COLO829 (cell line): ENCODE measurements at regions not wholly inside any gene's neighbourhood (a gene's known extent, or its start where the extent isn't known, plus 50 kb on each side); places are given as distances from the start of the nearest gene placed in this dataset.

ENCODE experiments used
- DNase-seq: peaks from one replicate; pipeline ENCODE4 v3.0.0; 2012; ENCODE audit warnings: low spot score

- no peak for DNase-seq
Measured at GRCh38 chr5:154588091-154588774, 110.2 kb upstream of the HAND1 start.

- DNase-seq = no peak
Measured at GRCh38 chr5:154587123-154588026, 109.3 kb upstream of the HAND1 start.

- DNase-seq = no peak
Measured at GRCh38 chr5:154583671-154584177, 105.7 kb upstream of the HAND1 start.

DNA sequence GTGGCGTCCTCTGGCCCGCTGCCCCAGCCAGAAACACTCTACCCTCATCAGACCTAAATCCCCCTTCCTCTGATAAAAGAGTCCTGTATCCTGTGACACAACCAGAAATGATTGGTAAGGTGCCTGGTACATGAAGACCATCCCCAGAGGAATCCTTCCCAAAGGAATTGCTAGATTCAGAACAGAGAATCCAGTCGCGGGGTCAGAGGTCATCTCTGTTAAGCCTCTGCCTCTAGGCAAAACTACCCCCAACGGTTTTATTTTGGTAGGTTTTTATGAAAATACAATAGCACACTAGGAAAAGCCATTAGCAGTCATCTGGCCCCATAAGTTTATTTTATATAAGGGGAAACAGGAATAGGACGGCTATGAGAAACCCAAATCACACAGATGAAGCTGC lies 102.4 kb upstream of the HAND1 start:
- no peak for DNase-seq

GRCh38 chr5:154577416-154577815 lies 99.4 kb upstream of the HAND1 start:
- no peak for DNase-seq

DNA sequence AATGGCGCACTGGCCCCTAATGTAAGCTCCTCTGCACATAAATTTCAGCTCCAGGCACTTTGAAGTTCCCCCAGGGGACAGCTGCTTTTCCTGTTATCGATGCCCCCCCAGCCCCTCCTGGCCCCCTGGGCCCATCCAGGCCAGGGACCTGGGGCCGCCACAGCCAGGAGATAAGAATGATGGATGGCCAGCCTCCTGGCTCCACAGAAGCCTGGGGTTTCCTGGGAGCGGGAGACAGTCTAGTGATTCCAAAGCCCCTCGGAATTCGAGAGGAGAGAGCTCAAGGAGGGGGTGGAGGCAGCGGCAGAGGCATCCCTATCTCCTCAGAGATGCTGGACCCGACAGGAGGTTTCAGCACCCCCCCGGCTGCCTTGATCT lies 98.4 kb upstream of the HAND1 start:
- DNase-seq = no peak

DNA sequence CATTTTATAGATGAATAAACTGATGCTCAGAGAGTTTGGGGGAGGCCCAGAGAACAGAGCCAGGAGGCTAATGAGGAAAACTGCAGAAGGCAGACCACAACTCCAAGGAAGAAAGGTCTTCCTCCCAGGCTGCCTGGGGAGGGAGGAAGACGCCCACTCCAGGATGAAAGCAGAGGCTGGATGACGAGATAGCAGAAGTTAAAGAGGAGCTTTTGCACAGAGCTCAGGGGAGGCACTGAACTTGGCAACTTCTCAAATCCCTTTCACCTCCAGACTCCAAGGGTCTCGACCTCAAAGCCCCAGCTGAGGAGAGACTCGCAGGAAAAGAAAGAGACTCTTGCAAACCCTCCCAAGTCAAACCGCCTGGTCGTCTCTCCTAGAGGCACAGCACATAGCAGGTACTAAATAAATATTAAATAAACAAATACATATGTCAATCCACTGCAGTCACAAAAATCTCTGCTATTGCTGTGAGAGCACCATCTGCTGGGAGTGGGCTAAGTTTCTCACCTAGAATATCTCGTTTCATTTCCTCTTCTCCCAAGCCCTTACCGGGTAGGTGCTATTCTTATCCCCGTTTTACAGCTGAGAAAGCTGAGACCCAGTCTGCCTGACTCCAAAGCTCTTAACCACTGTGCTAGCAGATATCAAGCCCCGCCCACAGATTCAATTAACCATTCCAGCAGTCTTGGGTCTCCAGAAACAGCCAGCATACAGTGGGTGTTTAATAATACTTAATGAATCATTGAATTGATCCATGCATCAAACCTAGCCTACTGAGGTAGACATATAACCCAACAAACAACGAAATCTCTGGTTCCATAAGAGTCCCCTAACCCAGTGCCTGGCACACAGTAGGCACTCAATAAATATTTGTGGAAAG lies 97.8 kb upstream of the HAND1 start:
- DNase-seq = no peak

- DNase-seq = no peak
Measured at GRCh38 chr5:154573011-154573410, 95.0 kb upstream of the HAND1 start.

- DNase-seq = no peak
Measured at GRCh38 chr5:154571325-154572035, 93.5 kb upstream of the HAND1 start.

DNA sequence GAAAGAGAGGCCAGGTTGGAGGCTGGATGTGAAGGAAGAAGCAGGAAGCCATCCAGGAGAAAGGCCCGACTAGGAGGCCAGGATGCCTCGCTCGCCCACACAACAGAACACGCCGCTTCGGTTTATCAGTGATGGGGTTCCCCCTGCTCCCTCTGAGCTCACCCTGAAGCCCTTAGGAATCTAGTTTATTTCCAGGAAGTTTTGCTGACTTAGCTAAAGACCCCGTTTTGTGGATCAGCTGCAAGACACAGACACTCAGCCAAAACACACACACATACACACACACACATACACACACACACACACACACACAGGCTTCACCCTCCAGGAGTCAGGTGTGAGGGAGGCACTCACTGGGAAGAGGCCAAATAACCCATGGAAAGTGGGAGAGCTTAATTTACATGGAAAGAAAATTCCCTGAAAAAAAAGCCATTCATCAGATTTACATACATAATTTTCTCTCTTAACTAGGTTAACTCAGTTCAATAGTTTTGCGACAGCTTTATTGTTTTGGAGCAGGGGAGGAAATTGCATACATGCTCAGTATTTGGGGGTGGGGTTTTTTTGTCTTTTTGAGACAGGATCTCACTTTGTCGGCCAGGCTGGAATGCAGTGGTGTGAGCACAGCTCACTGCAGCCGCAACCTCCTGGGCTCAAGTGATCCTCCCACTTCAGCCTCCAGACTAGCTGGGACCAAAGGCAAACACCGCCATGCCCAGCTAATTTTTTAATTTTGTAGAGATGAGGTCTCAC lies 92.7 kb upstream of the HAND1 start:
- no peak for DNase-seq

DNA sequence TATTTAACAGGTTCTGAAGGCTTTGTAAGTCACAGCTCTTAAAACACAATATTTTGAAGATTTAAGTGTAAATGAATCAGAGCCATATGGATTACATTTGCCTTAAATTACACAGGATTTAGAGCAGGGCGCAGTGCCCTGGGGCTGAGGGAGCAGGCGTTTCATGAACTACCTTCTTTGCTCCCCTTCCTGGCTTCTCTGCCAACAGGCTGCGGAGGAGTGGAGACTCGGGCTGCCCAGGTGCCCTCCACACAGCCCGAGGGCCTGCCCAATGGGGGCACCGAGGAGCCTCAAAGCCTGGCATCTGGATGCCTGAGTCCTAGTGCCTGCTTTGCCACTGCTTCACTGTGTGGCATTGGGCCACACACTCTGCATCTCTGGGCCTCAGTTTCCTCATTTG lies 90.6 kb upstream of the HAND1 start:
- DNase-seq = no peak

DNA sequence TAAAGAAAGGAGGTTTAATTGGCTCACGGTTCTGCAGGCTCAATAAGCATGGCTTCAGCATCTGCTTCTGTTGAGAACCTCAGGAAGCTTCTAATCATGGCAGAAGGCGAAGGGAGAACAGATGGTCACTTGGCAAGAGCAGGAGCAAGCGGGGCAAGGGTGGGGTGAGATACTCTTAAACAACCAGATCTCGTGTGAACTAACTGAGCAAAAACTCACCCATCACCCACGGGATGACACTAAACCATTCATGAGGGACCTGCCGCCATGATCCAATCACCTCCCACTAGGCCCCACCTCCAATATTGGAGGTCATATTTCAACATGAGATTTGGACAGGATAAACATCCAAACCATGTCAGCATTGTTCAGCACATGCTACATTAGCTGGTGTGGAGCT lies 89.1 kb upstream of the HAND1 start:
- no peak for DNase-seq

DNA sequence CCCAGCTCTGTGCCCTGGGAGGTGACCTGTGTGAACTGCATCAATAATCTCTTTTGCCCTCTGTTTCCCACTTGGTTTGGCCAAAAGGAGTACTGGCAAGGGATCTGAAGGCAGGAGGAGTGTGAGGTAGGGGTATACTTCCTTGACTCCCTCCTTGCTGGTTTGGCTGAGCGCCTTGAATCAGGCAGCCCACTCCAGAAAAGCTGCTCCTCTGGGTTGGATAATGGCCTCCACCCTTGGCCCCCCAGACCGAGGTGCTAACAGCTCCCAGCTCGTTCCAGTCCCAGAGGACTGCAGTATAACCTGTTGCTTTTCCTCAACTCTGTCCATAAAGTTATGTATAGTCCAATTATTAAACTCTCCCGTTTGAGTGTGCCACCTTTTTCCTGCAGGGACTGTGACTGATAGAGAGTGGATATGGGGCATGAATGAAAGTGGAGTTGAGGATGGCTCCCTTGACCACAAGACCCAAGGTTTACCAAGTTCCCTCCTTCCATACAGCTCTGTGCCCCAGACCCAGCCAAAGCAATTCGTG lies 88.2 kb upstream of the HAND1 start:
- DNase-seq = no peak

- no peak for DNase-seq
Measured at GRCh38 chr5:154565123-154565522, 87.1 kb upstream of the HAND1 start.

DNA sequence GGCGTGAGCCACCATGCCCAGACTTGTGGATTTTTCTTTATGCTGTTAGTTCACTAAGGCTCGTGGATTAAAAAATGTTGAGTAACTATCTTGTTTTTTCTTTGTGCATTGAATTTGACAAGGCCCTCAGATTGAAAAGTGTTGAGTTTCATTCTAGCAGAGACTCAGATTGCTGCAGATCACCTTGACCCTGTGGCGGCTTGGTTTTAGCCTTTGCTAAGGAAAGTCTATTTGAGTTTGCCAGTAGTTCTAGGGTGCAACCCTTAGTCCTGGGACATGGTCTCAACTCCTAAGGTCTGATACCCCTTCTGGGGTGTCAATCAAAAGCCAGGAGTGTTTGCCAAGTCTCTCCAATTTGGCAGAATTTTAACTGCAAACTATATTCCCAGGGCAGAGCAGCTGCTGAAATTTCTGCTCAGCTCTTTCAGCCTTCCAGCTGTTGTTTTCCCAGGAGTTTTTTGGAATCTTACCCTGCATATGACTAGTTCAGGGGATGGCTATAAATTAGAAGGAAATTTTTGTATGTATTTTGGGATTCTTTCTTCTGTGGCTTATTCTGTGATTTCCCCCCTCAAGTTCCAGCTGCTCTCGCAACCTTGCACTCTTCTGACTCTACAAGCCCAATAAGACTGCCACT lies 84.3 kb upstream of the HAND1 start:
- no peak for DNase-seq

- no peak for DNase-seq
Measured at GRCh38 chr5:154559398-154560276, 81.6 kb upstream of the HAND1 start.

DNA sequence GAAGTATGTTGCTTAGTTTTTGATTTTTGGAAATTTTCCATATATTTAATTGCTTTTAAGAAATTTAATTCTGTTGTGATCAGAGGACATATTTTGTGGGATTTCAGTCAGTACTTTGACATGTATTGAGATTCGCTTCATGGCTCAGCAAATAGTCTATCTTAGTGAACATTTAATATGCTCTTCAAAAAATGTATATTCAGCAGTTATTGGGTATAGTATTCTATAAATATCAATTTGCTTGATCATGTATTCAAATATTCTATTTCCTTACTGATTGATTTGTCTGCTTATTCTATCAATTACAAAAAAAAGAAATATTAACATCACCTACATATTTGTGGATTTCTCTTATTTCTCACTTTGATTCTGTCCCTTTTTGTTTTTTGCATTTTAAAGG lies 79.5 kb upstream of the HAND1 start:
- no peak for DNase-seq

- DNase-seq = no peak
Measured at GRCh38 chr5:154547551-154547950, 69.5 kb upstream of the HAND1 start.

GRCh38 chr5:154546719-154547118 lies 68.7 kb upstream of the HAND1 start:
- no peak for DNase-seq
